GM18511 (cell line): ENCODE measurements at regions not wholly inside any gene's neighbourhood (a gene's known extent, or its start where the extent isn't known, plus 50 kb on each side); places are given as distances from the start of the nearest gene placed in this dataset.
"Not testable (repeated sequence)": the region's sequence is repeated elsewhere in the genome, so short reads cannot be mapped to it uniquely, and the experiment has no call there.

Experiments used
- ATAC-seq: cut with Tn5 transposase; IDR thresholded peaks from one replicate; pipeline ENCODE4 v1.9.1; 2021; ENCODE audit warnings: mild to moderate bottlenecking, moderate library complexity; ENCODE audit not compliant: unreplicated experiment

DNA sequence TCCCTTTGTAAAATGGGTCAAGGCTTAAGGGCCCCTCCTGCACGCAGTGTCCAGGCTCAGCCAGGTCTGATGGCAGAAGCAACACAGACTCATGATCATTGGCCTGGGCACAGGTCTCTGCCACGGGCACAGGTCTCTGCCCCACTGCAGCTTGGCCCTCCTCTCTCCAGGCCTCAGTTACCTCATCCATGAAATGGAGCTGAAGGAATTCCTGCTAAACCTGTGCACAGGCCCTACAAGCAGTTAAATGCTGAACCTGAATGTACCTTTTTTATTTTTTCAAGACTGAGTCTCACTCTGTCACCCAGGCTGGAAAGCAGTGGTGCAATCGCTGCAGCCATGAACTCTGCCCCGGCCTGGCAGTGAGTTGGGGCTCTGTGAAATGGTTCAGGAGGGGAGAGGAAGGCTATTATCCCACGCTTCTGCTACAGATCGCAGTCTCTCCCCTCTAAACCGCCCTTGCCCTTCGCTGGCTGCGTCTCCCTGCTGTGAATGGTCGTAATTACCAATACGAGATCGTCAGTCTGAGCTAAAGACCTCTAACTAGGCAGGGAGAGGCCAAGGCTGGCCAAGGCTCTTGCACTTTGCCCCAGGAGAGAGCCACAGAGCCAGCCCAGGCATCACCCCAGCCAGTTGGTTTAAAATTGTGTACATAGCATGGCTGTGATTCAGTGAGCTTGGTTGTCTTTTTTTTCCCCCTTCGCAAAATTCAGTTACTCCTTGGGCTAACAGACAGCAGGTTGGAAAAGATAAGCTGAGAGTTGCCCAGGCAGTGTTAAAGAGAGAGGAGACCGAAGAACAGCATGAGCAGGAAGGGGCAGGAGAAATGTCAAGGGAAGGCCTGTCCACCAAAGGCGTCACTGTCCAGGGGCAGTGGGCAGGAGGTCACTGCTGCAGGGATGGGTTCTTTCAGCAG lies 93.0 kb upstream of the KCTD7 start:
- ATAC-seq: no peak

DNA sequence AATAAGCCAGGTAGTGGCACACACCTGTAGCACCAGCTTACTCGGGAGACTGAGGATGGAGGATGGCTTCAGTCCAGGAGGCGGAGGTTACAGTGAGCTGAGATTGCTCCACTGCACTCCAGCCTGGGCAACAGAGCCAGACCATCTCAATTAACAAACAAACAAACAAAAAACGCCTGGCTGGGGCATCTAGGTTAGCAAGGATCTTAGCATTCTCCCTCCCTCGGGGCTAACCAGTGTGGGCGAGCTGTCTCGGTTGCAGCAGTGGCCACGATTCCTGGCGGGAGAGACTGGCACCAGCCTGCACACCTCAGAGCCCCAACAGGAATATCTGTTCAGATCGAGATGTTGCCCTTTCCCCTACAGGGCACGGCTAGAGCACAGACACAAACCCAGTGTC lies 91.3 kb upstream of the KCTD7 start:
- no peak for ATAC-seq

DNA sequence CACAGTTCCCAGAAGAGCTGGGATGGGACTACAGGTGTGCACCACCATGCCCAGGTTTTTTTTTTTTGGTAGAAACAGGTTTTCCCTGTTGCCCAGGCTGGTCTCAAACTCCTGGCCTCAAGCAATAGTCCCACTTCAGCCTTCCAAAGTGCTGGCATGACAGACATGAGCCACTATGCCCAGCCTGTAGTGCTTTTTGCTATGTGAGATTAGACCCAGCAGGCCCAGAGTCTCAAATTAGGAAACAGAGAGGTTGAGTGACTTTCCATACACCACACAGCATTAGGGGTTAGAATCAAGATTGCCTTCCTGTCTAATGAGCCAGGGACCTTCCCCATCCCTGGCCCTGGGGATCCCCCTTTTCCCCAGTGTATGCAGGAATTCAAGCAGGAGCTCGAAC lies 90.8 kb upstream of the KCTD7 start:
- no peak for ATAC-seq

DNA sequence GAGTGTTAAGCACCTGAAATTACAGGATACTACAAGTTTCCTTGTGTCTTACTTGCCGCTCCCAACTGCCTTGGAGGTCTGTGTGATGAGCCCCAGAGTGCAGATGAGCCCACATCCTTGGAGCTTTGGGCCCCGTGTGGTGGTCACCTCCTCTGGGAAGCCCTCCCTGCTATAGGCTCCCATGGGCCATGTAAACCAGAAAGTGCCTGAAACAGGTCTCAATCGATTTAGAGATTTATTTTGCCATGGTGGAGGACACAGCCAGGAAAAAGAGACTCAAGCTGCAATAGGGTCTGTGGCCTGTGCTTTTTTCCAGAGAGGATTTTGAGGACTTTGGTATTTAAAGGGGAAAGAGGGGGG lies 89.4 kb upstream of the KCTD7 start:
- no peak for ATAC-seq

DNA sequence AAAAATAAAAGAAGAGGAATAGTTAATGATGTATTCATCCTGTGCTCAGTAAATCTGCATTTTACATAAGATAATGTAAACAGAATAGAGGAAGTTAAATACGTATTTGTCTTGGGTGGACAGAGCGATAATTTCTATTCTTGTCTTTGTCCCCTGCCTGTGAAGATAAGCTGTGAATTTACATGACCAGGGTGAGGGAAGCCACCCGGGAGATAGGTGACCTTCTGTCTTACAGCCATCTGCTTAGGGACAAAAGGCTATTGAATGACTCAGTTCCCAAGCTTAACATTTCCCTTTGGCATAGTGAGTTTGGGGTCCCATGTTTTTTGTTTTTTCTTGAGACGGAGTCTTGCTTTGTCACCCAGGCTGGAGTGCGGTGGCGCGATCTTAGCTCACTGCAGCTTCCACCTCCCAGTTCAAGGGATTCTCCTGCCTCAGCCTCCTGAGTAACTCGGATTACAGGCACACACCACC lies 88.7 kb upstream of the KCTD7 start:
- no peak for ATAC-seq

DNA sequence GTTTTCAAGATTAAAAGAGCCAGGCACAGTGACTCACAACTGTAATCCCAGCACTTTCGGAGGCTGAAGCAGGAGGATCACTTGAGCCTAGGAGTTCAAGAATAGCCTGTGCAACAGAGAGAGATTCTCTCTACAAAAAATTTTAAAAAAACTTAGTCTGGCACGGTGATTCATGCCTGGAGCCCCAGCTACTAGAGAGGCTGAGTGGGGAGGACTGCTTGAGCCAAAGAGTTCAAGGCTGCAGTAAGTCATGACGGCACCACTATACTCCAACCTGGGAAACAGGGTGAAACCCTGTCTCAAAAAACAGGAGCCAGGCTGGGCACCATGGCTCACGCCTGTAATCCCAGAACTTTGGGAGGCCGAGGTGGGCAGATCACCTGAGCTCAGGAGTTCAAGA lies 86.6 kb upstream of the KCTD7 start:
- ATAC-seq: no peak

DNA sequence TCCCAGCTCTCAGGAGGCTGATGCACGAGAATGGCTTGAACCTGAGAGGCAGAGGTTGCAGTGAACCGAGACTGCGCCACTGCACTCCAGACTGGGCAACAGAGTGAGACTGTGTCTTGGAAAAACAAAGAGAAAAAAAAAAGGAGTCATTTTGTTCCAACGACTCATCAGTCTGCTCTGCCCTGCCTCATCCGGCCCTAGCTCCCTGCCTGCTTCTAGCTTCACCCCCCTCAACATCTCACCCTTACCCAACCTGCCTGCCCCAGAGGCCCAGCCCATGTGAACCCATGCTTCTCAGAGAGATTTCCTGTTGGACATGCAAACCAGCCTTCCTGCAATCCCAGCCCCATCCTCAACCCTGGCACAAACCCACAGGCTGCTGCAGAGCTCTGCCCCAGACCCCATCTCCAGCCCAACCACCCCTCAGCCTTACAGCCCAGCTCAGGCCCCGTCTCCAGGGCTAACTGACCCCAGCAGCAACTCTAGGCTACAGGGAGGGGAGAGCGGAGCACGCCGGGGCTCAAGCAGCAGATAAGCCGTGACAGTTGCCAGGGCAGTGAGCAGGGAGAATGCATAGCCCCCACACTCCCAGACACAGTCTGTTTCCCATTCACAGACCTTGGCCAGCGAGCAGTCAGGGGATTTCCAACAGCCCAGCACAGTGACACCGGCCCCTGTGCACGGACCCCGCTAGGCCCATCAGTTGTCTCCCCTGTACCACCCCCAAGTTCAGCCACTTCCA lies 86.0 kb upstream of the KCTD7 start:
- ATAC-seq: no peak

DNA sequence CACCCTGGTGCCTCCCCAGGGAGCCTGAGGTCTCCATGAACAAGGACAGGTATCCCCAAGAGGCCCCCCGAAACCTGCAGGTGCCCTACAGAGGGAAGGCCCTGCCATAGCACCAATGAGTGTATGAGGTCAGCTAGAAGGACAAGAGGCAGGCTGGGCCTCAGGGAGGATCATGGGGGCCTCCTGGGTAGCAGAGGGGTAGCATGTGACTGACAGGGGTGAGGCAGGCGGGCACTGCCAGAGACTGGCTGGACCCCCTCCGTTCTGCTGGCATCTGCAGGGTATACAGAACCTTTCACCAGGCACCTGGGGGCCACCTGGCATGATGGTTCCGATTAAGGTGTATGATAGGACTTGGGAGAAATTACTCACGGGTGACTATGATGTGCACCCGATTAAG lies 79.2 kb upstream of the KCTD7 start:
- ATAC-seq: no peak

DNA sequence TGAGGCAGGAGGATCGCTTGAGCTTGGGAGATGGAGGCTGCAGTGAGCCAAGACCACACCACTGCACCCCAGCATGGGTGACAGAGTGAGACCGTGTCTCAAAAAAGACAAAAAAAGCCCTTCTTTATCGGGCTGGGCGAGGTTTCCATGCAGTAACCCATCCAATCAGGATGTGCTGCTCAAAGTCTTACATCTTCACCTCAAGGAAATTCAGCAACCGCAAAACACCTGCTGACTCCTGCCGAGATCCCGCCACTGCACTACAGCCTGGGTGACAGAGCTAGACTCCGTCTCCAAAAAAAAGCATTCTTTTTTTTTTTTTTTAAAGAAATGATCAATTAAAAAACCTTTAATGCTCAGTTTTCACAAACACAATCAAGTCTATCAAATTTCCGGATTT lies 75.7 kb upstream of the KCTD7 start:
- ATAC-seq: no peak

DNA sequence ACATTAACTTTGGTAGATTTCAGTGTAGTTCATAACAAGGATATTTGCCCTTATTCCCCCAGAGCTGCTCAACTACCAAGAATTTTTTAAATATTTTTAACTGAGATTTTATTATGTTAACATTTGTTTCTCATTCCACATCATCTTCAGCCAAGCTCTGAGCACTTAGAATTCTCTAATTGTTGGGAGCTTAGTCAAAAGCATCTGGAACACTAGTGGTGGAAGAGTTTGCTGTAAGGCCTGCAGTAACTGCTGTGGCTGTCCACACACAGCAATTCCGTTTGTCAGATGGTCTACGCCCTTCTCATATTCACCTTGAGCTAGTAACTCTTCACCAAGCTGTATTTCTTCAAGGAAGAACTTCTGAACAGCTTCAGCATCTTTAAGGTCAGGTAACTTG lies 75.0 kb upstream of the KCTD7 start:
- ATAC-seq: not testable (repeated sequence)

DNA sequence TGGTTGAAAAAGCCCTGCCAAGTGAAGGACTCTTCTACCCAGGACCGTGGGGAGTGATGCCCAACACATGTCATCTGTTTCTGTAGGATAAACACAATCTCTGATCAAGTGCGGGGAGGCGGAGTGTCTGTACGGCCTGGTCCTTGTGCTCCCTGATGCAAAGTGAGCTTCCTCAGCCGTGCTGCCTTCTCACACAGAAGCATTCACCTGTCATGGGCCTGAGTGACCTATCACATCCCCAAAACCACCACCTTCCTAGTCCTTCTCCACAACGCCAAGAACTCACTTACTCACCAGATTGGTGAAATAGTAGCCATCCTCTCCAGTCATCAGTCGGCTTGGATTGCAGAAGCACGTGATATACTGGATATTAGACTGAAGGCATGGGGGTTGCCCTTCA lies 74.4 kb upstream of the KCTD7 start:
- not testable (repeated sequence) for ATAC-seq

DNA sequence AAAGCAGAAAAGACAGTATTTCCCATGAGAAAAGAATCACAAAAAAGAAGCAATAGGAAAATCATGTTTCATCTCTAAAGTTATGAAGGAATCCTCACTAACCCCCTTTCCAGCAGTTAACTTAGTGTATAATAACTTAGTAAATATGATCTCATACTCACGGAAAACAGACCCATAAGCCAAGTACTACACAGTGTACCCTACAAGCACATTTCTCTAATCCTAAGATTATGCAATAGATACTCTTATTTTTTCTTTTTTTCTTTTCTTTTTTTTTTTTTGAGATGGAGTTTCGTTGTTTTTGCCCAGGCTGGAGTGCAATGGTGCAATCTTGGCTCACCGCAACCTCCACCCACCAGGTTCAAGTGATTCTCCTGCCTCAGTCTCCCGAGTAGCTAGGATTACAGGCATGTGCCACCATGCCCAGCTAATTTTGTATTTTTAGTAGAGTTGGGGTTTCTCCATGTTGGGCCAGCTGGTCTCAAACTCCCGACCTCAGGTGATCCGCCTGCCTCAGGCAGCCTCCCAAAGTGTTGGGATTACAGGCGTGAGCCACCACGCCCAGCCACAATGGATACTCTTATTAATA lies 73.7 kb upstream of the KCTD7 start:
- not testable (repeated sequence) for ATAC-seq

DNA sequence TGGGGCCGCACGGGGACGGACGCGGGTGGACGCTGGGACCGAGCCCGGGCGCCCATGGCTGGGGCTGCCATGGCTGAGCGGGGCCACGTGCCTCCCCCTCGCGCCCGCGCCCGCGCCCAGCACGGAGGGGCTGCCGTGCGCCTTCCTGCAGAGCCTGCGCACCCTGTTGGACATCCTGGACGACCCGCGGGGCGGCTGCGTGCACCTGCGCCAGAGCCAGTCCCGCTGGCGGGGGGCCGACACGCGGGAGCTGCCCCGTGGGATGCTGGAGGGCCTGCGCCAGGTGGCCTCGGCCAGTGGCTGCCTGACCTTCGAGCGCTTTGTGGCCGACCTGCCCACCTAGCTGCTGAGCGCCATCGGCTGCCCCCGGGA lies 72.5 kb upstream of the KCTD7 start:
- ATAC-seq: no peak

DNA sequence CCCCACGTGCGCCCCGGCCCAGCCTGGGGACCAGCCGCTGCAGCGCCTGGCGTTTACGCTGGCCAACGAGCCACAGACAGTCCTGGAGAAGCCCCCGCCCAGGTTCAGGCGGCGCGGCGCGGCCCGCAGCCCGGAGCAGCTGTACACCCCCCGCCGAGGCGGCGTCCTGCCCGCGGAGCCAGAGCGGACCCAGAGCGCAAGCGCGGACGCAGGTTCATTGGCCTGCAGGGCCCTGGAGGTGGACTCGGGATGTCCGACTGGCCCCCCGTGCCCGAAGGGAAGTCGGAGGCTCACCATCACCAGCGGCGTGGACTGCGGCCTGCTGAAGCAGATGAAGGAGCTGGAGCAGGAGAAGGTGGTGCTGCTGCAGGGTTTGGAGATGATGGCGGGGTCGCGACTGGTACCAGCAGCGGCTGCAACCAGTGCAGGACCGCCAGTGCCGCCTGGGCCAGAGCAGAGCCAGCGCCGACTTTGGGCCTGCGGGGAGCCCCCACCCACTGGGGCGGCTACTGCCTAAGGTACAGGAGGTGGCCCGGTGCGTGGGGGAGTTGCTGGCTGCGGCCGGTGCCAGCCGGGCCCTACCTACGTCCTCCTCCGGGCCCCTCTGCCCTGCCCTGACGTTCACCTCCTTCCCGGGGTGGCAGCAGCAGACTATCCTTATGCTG lies 72.0 kb upstream of the KCTD7 start:
- ATAC-seq: no peak

DNA sequence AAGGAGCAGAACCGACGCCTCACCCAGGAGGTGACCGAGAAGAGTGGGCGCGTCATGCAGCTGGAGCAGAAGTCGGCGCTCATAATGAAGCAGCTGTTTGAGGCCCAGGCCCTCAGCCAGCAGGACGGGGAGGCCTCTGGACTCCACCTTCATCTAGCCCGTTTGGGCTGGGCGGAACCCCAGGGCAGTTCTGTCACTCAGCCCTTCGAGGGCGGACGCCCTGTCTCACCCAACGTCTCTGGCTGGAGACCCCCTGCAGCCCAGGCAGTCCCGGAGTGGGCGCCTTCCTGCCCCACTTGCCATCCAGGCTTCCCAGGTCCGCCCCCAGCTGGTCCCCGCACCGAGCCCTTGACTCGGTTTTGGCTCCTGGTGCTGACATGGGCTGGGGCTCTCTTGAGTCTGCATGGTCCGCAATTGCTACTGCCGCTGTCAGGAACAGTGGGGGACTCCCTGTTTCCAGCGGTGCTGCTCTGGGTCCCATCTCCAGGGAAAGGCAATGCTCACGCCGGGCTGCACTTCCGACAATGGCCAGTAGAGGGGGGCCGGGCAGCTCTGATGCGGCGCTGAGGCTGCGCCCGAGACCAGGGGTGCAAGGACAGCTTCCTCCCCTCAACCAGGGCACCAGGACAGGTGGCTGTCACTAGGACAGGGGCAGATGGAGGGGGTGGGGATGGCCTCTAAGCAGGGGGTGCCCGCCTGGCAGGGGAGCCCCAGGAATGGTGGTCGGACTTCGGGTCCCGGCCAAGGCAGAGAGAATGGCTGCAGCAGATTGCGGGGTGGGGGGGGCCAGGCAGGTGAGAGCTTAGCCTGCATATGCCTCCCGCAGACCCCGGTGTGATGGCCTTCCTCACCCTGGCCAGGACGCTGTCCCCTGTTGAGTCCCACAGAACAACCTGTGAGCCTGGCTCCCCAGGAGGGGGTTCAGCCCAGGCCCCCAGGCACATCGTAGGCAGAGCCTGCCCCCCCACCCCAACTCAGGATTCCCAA lies 71.2 kb upstream of the KCTD7 start:
- ATAC-seq: peak; percentile 71

DNA sequence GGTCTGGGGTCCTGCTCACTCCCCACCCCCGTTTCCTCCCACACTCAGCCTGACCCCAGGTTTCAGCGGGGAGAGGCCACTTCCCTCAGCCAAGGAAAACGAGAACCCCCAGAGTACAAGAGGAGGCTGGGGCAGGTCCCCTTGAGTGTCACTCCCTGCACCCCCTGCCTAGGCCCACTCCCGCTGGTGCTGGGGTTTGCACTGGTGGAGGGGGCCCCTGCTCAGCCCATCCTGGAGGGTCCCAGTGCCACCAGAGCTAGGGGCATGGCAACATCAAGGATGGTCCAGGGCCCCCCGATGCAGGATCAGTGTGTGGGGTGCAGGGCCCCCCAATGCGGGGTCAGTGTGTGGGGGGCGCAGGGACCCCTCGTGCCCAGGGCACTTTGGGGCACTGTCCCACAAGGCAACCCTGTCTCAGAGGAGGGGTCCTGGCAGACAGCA lies 70.5 kb upstream of the KCTD7 start:
- no peak for ATAC-seq

DNA sequence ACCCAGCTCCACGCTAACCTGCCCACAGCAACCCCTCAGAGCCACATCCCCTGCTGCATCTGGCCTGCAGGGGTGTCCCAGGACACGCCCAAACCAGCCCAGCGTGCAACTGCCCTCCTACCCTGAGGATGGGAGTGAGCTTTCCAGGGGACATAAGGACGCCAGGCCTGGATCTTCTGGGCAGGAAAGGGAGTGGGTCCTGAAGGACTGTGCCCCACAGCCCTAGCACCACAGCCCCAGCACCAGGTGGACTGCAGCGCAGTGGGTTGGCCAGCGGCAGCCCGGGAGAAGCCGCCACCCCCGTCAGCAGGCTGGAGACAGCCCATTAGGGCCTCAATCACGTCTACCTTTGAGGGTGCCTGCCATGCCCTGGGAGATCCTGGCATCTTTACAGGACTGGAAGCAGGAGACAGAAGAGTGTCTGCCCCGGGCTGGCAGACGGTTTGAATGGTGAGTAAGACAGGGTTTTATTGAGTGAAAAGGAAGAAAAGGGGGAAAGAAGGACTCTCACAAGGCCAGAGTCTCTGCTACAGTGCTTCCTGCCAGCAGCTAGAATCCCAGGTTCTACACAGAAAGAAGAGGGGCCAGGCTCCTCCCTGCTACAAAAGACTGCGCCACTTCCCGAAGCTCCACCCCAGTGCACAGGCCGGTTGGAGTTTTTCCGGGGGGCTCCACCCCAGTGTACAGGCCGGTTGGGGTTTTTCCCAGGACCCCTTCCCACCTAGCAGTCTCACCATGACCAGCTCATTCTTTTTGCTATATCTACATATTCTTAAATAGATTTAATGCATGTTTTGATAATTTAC lies 69.8 kb upstream of the KCTD7 start:
- ATAC-seq: no peak

DNA sequence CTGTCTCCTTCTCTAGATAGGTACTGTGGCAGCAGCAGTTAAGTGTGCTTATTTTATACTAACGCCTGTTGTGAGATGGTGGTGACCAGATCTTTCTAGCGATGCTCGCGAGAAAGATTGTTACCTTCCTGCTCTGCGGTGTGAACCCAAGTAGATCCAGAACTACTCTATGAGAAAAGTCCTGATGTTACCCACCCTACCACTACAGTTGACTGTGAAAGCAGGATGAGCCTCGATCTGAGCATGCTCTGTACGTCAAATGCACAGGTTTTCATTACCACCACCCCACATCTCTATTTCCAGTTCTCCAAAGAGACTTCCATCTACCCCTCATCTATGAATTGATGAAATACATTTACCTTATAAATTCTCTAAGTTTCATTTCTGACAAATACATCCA lies 64.6 kb upstream of the KCTD7 start:
- no peak for ATAC-seq

DNA sequence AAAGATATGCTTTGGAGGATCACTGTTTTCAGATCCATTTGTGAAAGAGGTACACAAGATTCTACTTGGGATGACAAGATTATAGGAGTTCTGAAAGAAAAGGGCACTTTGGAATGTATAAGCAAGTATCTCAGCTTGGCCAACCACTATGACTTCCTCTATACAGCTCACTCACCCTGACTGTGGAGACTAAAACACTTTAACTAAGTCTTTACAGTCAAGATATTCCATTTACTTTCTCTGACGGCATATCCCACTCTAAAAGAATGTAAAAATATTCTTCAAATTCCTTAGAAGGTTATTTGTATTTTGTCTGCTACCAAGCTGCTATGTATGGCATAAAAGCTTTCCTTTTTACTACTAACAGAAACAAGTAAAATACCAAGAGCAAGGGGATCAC lies 58.5 kb upstream of the KCTD7 start:
- ATAC-seq: not testable (repeated sequence)
